ENCODE measurements at regions not wholly inside any gene's neighbourhood (a gene's known extent, or its start where the extent isn't known, plus 50 kb on each side); places are given as distances from the start of the nearest gene placed in this dataset.

DNA sequence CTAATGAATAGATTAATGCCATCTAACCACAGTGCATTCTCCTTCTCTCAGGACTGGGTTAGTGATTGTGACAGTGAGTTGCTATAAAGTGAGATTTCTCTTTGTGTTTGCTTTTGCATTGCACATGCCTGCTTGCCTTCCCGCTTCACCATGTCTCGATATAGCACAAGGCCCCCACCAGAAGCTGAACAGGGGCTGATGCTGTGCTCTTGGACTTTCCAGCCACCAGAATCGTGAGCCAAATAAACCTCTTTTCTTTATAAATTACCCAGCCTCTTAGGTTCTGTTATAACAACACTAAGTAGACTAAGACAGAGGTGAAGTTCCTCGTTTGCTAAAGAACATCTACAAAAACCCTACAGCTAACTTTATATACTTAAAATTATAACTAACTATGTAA, 173.0 kb downstream of the KIF26A start:
- CTCF ChIA-PET = no interaction called here
- intact Hi-C loops (cut with micrococcal nuclease) = no loop called here

GRCh38 chr14:104313674-104314073, 175.3 kb downstream of the KIF26A start:
- Histone ChIP-seq H3K9me2 (ENCODE audit: insufficient read depth) (no peaks in the 10 kb centered on the region), H3K79me2 (ENCODE audit: insufficient read depth, low read length) (no peaks in the 10 kb centered on the region), H3K9me3 (ENCODE audit: control insufficient read depth in 1 of 2, insufficient read depth in 1 of 2, low read depth in 1 of 2, low read length in 2 of 2) (peaks cover 0 to 5% of the 10 kb centered on the region in 2 experiments; a peak in 1 of 4 replicates), H3K36me3 (ENCODE audit: control insufficient read depth in 1 of 2, insufficient read depth in 2 of 2, low read length in 2 of 2) (no peaks in the 10 kb centered on the region), H3K4me2 (ENCODE audit: low read length) (no peak overlapping the region), H2AFZ (ENCODE audit: low read depth, low read length, poor library complexity, severe bottlenecking) (no peak overlapping the region), H3K4me3 (replicated peaks in 1 of 2; ENCODE audit: low read depth in 1 of 2, low read length in 2 of 2) (no peak overlapping the region), H4K20me1 (ENCODE audit: insufficient read depth) (no peaks in the 10 kb centered on the region), H3K27ac (ENCODE audit: low read depth, low read length) (no peak overlapping the region), H3K27me3 (ENCODE audit: insufficient read depth, low read length) (peaks cover 6% of the 10 kb centered on the region; the same call in 1 of the 2 replicates), H3K9ac (ENCODE audit: low read length) (no peak overlapping the region), H3K4me1 (ENCODE audit: control insufficient read depth in 1 of 2, insufficient read depth in 2 of 2, low read length in 2 of 2) (no peaks in the 10 kb centered on the region)
- no TSS peak for BruUV-seq (replicated peaks)
- DNase-seq (ENCODE audit: low read depth, low spot score) (no peak), ATAC-seq (no peak)
- TF ChIP-seq EZH2 (IDR thresholded peaks at IDR 0.05) (no peak), EGR1 (IDR thresholded peaks at IDR 0.05; ENCODE audit: low read depth) (no peak), POLR2AphosphoS5 (IDR thresholded peaks at IDR 0.05; ENCODE audit: low read depth, low read length) (no peak), CTCF (IDR thresholded peaks at IDR 0.05 in 2 of 3, conservative IDR thresholded peaks at IDR 0.05 in 1 of 3; ENCODE audit: borderline replicate concordance in 1 of 3, insufficient read depth in 1 of 3, low read depth in 2 of 3, low read length in 2 of 3) (no peak)
- TF ChIP-seq, protein P1, sequence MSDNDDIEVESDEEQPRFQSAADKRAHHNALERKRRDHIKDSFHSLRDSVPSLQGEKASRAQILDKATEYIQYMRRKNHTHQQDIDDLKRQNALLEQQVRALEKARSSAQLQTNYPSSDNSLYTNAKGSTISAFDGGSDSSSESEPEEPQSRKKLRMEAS (IDR thresholded peaks at IDR 0.05) = no peak
- ChIA-PET CTCF (interaction anchor here (1.8 kb wide), 1 partner anchor 28 kb away, joined by 4 read pairs; no protein-coding TSS in a partner anchor), POLR2A (no interaction called here), RAD21 (ENCODE audit: low non-redundant PET in 1 of 2, low total read pairs in 2 of 2, uncharacterized antibody in 2 of 2, unreplicated experiment in 2 of 2) (no interaction called here)
- intact Hi-C loops (cut with micrococcal nuclease) = no loop called here

More for the DNA sequence above, 173.0 kb downstream of the KIF26A start:
- no peaks in the 10 kb centered on the region for H4K20me1 ChIP-seq (ENCODE audit: insufficient read depth)
- H3K79me2 ChIP-seq (ENCODE audit: insufficient read depth, low read length) = no peaks in the 10 kb centered on the region
- no TSS peak for BruUV-seq (replicated peaks)
- RAD21 ChIA-PET (ENCODE audit: low non-redundant PET in 1 of 2, low total read pairs in 2 of 2, uncharacterized antibody in 2 of 2, unreplicated experiment in 2 of 2) = no interaction called here
- H3K36me3 ChIP-seq (ENCODE audit: control insufficient read depth in 1 of 2, insufficient read depth in 2 of 2, low read length in 2 of 2) = no peaks in the 10 kb centered on the region
- H3K4me2 ChIP-seq (ENCODE audit: low read length) = no peak overlapping the region
- POLR2A ChIA-PET = no interaction called here
- no peaks in the 10 kb centered on the region for H3K4me1 ChIP-seq (ENCODE audit: control insufficient read depth in 1 of 2, insufficient read depth in 2 of 2, low read length in 2 of 2)
- H3K27ac ChIP-seq (ENCODE audit: low read depth, low read length) = no peak overlapping the region
- no peak for ATAC-seq
- H3K4me3 ChIP-seq (replicated peaks in 1 of 2; ENCODE audit: low read depth in 1 of 2, low read length in 2 of 2) = no peak overlapping the region
- no peak overlapping the region for H2AFZ ChIP-seq (ENCODE audit: low read depth, low read length, poor library complexity, severe bottlenecking)
- TF ChIP-seq RAD21 (IDR thresholded peaks at IDR 0.05; ENCODE audit: low read depth) (no peak), SRF (IDR thresholded peaks at IDR 0.05; ENCODE audit: low read depth) (no peak), CEBPB (IDR thresholded peaks at IDR 0.05; ENCODE audit: low read depth) (no peak), TCF7L2 (IDR thresholded peaks at IDR 0.05; ENCODE audit: borderline replicate concordance, extremely low read depth, insufficient read depth, insufficient read length) (no peak), EZH2 (IDR thresholded peaks at IDR 0.05) (no peak), EGR1 (IDR thresholded peaks at IDR 0.05; ENCODE audit: low read depth) (no peak), JUND (IDR thresholded peaks at IDR 0.05) (no peak), ZFX (IDR thresholded peaks at IDR 0.05) (no peak)
- DNase-seq (ENCODE audit: low read depth, low spot score) = no peak
- H3K9ac ChIP-seq (ENCODE audit: low read length) = no peak overlapping the region
- H3K9me3 ChIP-seq (ENCODE audit: control insufficient read depth in 1 of 2, insufficient read depth in 1 of 2, low read depth in 1 of 2, low read length in 2 of 2) = peaks cover 0 to 5% of the 10 kb centered on the region in 2 experiments; a peak in 1 of 4 replicates
- H3K27me3 ChIP-seq (ENCODE audit: insufficient read depth, low read length) = peaks cover 6% of the 10 kb centered on the region; the same call in 1 of the 2 replicates
- H3K9me2 ChIP-seq (ENCODE audit: insufficient read depth) = no peaks in the 10 kb centered on the region
